HG02642 (cell line): ENCODE measurements at regions not wholly inside any gene's neighbourhood (a gene's known extent, or its start where the extent isn't known, plus 50 kb on each side); places are given as distances from the start of the nearest gene placed in this dataset.
"Not testable (repeated sequence)": the region's sequence is repeated elsewhere in the genome, so short reads cannot be mapped to it uniquely, and the experiment has no call there.

Experiments
- ATAC-seq: cut with Tn5 transposase; IDR thresholded peaks from one replicate; pipeline ENCODE4 v1.9.1; 2021; ENCODE audit warnings: mild to moderate bottlenecking; ENCODE audit not compliant: unreplicated experiment, poor library complexity

DNA sequence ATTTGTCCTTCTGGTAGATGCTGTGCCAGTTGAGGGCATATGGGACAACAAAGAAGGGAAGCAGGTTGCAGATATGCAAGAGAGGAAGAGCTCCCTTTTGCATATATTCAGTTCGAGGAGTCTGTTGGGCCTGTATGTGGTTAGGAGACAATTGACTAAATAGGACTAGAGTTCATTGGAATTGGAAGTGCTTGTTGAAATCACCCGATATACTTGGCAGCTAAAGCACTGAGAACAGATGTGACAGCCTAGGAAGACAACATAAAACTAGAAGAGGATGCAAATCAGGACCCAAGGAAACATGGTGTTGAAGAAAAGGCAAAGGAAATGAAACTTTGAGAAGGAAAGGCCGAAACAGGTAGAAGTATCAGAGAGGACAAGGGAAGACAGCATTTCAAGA is 215.2 kb upstream of the P2RY1 start:
- no peak for ATAC-seq

GRCh38 chr3:152620395-152620794 is 214.5 kb upstream of the P2RY1 start:
- no peak for ATAC-seq

DNA sequence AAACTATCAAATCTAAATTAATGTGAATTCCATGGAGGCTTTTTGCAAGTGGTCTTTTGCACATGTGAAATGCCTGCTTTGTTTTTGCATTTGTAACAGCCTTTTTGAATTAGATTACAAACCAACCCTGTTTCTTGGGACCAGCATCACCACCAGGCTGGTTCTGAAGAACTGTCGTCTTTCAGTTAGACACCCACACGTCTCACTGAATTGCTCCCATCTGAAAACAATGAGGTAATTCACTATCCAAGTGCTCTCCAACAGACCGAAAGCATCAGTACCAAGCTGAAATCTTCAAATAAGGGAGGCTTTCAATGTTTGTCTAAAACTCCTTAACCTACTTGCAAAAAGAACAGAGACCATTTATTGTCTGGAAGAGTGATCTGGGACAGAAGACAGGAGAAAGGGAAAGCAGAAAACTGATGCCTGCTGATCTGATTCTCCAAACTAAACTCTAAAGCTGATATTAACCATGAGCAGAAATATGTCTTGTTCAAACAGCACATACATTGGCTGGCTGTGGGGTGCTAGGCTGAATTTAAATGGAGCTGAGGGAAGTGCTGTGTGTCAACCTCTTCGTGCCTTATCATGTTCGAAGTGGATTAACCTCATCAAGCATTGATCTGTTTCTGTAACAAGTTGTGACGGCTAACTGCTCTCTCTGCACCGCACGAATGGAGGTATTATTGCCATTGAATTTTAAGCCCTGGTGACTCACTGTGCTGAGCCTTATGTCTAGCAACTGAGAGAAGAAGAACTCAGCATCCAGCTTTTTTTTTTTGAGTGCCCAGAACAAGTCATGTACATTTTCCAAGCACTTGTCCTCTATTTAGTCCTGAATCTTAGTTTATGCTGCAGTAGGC is 213.7 kb upstream of the P2RY1 start:
- no peak for ATAC-seq

DNA sequence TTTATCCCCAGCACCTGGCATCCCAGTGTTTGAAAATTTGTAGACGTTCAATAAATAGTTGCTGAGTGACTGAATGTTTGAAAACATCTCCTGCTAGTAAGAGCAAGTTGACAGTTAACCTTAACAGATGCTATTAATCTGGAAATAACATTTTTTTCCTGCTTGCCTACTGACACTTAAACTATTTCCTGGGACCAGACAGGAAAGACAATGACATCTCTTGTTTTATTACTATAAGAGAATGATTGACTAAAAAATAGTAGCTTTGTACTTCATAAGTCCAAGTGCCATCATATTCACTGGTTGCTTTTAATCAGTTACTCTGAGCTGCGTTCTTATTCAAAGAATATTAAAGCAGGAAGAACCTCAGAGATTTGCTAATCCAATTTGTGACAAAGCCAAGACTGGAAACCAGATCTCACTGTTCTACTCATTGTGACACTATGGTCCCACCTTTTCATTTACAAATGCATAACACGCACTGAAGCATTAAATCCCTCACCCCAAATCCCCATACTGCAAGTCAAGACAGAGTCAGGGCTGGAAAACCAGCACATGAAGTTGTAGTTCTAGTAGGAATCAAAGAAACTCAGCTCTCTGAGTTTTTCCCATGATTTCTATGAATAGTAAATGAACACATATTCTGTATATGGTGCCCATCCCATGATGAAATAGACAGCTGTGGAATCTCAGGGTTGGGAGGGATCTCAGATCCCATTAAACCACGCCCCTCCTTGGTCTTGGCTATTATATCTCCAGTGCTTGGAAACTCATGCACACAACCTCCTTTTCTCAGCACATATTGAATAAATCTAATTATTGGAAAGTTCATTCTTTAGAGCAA is 212.7 kb upstream of the P2RY1 start:
- no peak for ATAC-seq

DNA sequence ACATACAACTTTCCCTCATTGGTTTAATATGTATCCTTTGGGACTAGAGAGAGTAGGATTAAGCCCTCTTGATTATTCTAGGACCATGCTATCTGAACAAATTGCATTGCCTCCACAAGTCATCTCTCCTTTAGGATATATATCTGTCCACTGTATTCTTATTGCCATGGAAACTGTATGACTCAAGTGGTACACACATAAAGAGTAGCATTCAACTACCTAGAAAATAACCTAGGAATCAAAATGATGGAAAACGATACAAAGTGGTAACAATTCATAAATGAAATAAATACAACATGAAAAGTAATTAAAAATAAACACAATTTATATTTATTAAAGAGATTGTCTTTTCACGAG is 212.1 kb upstream of the P2RY1 start:
- ATAC-seq: no peak

DNA sequence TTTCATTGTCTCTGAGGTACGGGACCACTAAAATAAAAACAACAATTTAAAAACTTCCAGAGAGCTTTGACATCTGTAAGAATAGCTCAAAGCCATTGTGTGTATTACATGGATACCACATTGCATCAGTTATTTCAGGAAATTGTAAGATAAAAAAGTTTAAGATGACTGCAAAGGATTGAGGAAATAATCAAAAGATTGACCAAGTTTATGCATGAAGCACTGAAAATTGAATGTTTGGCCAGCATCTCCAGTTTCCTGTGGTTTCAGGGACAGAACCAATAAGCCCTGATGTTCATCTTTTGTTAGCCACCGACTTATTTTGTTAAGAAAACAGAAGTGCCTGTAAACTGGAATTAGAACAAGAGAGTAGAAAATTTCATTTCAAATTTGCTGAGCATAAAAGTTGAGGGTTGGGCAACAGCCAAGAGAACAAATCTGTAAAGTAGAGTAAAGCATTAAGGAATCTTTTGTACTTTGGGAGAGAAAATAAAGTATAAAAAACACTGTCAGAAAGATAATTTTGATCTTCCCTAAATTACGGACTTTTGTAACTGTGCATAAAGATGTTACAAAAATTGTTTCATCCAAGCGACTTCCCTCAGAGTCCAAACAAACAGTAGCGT is 211.5 kb upstream of the P2RY1 start:
- no peak for ATAC-seq

DNA sequence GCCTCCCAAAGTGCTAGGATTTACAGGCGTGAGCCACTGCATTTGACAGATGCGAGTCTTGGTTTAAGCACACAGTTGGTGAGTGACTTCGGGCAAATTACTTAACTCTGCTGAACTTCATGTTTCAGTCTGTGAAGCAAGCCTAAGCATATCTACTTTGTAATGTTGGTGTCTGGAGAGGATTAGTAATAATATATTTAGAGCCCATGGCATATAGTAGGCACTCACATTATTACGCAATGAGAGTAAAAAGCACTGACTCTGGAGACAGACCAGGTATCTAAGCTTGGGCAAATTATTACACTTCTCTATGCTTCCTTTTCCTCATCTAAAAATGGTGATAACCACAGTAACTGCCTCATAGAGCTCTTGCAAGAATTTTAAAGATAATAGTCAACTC is 208.7 kb upstream of the P2RY1 start:
- no peak for ATAC-seq

GRCh38 chr3:152628496-152628895 is 206.4 kb upstream of the P2RY1 start:
- ATAC-seq: no peak

DNA sequence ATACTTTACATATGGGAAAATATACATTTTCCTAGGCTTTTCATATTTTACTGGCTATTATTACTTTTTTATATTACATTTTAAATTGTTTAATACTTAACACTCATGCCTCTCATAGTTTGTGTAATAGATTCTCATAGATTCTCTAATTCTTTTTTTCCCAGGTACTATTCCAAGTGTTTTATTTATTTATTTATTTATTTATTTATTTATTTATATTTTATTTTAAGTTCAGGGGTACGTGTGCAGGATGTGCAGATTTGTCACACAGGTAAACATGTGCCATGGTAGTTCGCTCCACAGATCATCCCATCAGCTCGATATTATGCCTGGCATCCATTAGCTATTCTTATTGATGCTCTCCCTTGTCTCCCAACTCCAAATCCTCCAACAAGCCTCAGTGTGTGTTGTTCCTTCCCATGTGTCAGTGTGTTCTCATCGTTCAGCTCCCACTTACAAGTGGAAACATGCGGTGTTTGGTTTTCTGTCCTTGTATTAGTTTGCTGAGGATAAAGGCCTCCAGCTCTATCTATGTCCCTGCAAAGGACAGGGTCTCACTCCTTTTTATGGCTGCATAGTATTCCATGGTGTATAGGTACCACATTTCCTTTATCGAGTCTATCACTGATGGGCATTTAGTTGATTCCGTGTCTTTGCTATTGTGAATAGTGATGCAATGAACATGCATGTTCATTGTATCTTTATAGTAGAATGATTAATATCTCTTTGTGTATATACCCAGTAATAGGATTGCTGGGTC is 205.4 kb upstream of the P2RY1 start:
- ATAC-seq: no peak

GRCh38 chr3:152635389-152635788 is 199.5 kb upstream of the P2RY1 start:
- ATAC-seq: no peak

GRCh38 chr3:152636651-152637050 is 198.3 kb upstream of the P2RY1 start:
- no peak for ATAC-seq

DNA sequence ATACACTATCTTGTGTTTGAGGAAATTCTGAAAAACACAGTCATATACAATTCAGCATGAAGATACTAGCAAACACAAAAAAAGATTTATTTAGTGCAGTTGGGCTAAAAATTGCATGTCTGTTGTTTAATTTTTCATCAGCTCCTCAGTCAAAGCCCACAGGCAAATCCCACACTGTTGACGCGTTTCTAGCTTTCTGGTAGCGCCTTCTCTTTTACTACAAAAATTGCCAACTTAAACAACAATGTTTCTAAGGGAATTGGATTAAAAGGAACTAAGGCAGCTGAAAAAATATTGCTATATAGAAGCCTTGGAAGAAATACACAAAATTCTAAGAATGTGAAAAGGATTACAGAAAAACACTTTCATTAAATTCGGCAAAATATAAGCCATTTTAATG is 196.7 kb upstream of the P2RY1 start:
- ATAC-seq: no peak

DNA sequence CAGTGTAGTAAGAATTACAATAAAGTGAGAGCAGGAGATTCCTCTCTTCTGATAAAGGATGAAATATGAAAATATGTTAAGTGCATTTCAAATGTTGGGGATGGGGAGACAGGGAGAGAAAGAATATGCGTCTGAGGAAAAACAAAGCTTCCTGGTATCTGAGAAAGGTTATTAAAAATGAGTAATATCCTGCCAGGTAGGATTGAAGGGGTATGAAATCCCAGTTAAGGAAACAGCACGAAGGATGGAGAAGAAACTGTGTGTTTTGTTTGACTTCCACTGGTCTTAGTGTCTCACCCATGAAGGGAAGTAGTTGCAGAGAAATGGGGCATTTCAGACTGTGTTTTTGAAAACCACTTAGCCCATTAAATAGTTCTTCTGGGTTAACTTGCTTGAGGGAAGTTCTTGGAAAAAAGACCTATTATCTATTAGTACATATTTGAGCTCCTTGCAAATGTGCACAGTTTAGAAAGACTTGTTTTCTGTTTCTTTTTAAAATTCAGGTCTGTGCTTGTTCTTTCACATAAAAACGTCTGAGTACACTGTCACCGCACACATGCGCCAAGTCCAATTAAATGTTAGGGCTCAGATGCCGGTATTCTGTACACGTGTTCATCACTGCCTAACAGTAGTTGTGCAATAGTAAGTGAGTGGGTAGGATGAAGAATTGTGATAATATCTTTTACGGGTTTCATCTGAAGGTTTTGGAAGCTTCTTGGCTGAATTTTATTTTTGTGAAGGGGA is 196.1 kb upstream of the P2RY1 start:
- no peak for ATAC-seq

- no peak for ATAC-seq
Measured at GRCh38 chr3:152641198-152641597, 193.7 kb upstream of the P2RY1 start.

DNA sequence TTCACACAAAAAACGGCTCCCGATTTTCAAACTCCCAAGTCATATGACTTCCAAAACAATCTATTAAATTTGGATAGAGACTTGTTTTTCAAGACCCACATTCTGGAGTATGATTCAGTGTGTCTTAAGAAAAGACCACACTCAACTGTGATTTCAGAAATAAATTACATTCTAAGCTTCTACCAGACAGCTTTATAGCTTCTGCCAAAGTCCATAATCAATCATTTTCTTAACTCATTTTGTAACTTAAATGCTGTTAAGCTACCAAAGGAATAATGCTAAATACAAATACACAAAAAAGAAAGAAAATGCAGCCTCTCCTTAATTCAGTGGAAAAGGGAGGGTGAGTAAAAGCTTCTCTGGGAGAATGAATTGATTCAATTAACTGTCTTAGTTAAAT is 192.3 kb upstream of the P2RY1 start:
- no peak for ATAC-seq

DNA sequence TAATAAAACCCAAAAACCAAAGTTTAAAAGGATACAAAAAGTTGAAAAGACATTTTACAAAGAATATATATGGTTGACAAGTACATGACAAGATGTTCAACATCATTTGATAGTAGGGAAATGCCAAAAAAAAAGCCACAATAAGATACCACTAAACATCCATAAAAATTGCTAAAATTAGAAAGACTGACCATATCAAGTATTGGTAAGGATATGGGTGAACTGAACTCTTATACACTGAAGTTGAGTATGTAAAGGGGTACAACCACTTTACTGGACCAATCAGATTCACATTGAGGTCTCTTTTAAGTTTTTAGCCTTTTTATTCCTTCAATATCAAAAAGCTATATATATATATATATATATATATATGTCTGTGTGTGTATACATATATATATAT is 190.5 kb upstream of the P2RY1 start:
- ATAC-seq: no peak

DNA sequence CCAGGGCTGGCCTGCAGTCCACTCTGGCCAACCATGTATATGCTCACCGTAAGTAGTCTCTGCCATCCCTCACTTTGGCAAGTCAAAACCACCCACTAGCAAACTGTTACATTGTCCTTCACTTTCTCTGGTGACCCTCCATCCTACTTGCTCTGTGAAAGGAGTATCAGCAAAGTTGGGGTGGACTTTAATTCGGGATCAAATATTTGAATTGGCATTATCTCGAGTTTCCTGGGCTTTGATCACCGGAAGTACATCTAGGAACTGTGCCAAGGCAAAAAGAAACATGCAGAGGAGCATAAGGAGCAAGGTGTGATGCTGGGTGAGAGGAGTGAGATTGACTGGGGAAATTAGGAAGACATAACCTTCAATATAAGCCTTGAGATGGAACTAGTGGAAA is 188.9 kb upstream of the P2RY1 start:
- ATAC-seq: no peak

GRCh38 chr3:152650177-152650576 is 184.8 kb upstream of the P2RY1 start:
- no peak for ATAC-seq

GRCh38 chr3:152650923-152651322 is 184.0 kb upstream of the P2RY1 start:
- ATAC-seq: not testable (repeated sequence)
